ENCODE measurements at regions not wholly inside any gene's neighbourhood (a gene's known extent, or its start where the extent isn't known, plus 50 kb on each side); places are given as distances from the start of the nearest gene placed in this dataset.
"Not testable (repeated sequence)": the region's sequence is repeated elsewhere in the genome, so short reads cannot be mapped to it uniquely, and the experiment has no call there.

DNA sequence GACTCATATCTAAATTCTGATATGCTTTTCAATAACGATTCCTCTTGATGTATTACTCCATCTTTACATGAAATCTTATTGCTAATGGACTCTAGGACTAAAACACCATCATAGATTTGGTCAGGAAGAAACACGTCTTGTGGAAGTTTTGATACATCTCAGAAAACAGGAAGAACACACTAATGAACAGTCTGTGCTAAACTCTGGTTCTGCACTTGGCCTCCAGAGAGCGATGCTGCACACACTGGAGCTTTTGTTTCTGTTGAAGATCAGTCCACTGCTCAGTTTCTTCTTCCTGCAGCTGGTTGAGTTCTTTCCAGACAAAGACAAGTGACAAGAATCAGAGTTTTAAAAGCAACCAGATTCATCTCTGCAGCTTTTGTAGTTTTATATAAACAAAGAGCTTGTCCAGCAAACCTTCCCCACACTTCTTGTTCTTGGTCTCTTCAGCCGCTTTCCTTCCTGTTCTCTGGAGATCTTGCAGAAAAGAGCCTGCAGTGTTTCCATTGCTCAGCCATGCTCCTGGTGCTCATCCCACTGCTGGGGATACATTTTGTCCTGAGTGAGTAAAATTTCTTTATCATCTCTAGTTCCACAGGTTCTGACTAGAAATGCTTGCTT, 229.1 kb upstream of the OR4E1 start:
- Histone ChIP-seq H3K27ac (ENCODE audit: low read depth) (no peak overlapping the region), H3K4me1 (ENCODE audit: insufficient read depth) (no peaks in the 10 kb centered on the region), H3K36me3 (ENCODE audit: insufficient read depth) (no peaks in the 10 kb centered on the region), H3K4me3 (ENCODE audit: low read depth, low read length) (no peak overlapping the region)
- WGBS = 55% methylated on average over 4 of the region's 4 CpGs
- no peak for DNase-seq (ENCODE audit: extremely low spot score)

DNA sequence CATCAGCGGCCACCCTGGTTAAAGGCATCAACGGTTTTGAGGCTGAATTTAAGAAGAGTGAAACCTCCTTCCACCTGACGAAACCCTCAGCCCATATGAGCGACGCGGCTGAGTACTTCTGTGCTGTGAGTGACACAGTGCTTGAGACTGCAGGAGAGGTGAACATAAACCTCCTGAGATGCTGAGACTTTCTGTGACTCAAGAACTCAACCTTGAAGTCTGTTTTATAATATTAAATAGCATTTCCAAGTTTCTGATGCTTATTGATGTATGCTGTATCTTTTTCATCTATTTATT, 221.2 kb upstream of the OR4E1 start:
- H3K36me3 ChIP-seq (ENCODE audit: insufficient read depth); H3K27ac ChIP-seq (ENCODE audit: low read depth); H3K4me1 ChIP-seq (ENCODE audit: insufficient read depth); DNase-seq (ENCODE audit: extremely low spot score); H3K4me3 ChIP-seq (ENCODE audit: low read depth, low read length): not testable (repeated sequence)
- WGBS = 73% methylated on average over 6 of the region's 6 CpGs

DNA sequence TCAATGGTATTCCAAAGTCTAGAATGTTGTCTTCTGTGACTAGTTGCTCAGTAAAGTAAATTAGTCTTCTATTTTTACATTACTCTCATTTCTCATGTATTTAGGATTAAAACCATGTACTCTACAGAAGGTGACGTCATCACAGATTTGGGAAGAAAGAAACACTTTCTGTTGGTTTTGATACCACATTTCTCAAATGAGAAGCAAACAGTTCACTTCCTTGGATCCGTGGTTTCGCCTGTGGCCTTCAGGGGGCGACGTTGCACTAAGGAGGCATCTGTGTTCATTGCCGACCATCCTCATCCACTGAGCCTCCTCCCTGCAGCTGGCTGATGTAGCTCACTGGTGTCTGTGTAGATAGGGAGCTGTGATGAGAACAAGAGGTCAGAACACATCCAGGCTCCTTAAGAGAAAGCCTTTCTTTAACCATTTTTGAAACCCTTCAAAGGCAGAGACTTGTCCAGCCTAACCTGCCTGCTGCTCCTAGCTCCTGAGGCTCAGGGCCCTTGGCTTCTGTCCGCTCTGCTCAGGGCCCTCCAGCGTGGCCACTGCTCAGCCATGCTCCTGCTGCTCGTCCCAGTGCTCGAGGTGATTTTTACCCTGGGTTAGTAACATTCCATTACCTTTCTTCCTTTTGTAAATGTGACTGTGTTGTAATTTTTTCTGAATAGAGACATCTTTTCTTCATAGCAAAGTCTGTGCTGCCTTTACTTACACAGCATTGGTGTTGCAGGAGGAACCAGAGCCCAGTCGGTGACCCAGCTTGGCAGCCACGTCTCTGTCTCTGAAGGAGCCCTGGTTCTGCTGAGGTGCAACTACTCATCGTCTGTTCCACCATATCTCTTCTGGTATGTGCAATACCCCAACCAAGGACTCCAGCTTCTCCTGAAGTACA, 220.6 kb upstream of the OR4E1 start:
- DNase-seq (ENCODE audit: extremely low spot score) = no peak
- no peaks in the 10 kb centered on the region for H3K4me1 ChIP-seq (ENCODE audit: insufficient read depth)
- H3K36me3 ChIP-seq (ENCODE audit: insufficient read depth) = no peaks in the 10 kb centered on the region
- 44% methylated on average over 13 of the region's 13 CpGs for WGBS
- H3K27ac ChIP-seq (ENCODE audit: low read depth) = no peak overlapping the region
- H3K4me3 ChIP-seq (ENCODE audit: low read depth, low read length) = no peak overlapping the region

DNA sequence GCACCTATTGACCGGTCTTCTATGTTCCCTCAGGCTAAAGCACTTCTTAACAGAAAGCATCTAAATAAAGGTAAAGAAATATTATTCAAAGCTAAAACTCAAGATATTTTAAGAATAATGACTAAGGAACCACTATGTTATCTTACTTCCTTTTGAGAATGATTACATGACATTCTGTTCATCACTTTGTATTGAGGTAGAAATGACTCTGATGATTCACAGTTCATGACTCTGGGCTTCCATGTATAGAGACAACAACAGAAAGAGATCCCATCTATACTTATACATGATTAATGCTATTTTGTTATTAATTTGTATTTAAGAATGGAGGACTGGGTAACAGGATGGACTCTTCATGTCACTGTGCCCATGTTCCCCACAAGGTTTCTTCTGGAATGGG, 218.3 kb upstream of the OR4E1 start:
- DNase-seq (ENCODE audit: extremely low spot score) = no peak
- WGBS = 92% methylated on average over 1 of the region's 1 CpG
- H3K27ac ChIP-seq (ENCODE audit: low read depth) = no peak overlapping the region
- H3K36me3 ChIP-seq (ENCODE audit: insufficient read depth) = no peaks in the 10 kb centered on the region
- H3K4me1 ChIP-seq (ENCODE audit: insufficient read depth) = no peaks in the 10 kb centered on the region
- no peak overlapping the region for H3K4me3 ChIP-seq (ENCODE audit: low read depth, low read length)

DNA sequence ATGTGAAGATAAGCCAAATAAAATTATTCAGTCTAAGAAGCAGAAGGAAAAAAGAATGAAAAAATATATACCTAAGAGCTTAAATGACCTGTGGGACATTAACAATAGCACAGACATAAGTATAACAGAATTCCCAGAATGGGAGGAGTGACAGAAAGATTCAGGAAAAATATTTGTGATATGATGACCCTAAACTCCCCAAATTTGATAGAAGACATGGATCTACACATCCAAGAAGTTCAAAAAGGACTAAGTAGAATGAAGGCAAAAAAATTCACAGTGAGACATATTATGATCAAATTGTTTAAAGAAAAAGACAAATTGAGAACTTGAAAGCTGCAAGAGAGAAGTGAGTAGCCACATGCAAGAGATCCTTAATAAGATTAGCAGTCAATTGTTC, 211.4 kb upstream of the OR4E1 start:
- Histone ChIP-seq H3K36me3 (ENCODE audit: insufficient read depth) (no peaks in the 10 kb centered on the region), H3K27ac (ENCODE audit: low read depth) (no peak overlapping the region), H3K4me1 (ENCODE audit: insufficient read depth) (no peaks in the 10 kb centered on the region), H3K4me3 (ENCODE audit: low read depth, low read length) (no peak overlapping the region)
- no peak for DNase-seq (ENCODE audit: extremely low spot score)

DNA sequence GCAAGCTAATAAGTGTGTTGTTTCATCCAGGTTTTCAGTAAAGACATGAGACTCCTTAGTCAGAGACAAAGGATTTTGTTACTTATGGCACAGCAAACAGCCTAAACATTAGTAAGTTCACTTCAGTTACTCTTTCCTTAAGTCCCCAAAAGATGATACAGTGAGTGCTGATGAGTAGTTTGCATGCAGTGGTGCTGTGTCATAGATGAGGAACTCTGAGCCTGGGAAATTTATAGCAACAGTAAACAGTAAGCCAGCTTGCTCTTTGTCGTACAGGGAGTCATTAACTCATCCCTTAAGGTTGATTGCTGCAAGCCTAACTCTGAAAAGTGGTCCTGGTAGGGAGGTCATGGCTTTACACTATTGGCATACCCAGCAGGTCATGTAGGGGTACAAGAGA, 208.6 kb upstream of the OR4E1 start:
- DNase-seq (ENCODE audit: extremely low spot score) = no peak
- no peaks in the 10 kb centered on the region for H3K36me3 ChIP-seq (ENCODE audit: insufficient read depth)
- no peak overlapping the region for H3K27ac ChIP-seq (ENCODE audit: low read depth)
- no peak overlapping the region for H3K4me3 ChIP-seq (ENCODE audit: low read depth, low read length)
- H3K4me1 ChIP-seq (ENCODE audit: insufficient read depth) = no peaks in the 10 kb centered on the region
- WGBS = 13% methylated on average over 1 of the region's 1 CpG

DNA sequence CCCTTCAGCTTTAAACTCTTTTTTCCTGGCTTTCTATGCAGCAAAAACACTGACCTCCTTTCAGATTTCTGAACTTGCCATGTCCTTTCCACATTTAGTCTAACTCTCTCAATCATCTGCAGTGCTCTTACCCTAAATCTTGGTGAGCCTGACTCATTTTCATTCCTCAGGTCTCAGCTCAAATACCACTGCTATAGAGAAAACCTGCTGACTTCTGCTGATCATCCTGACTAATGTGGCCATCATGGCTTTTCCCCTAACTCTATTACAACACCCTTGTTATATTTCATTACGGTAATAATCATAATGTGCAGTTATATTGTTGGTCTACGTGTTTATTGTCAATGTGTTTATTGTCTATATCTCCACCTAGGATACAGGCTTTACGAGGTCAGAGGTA, 207.3 kb upstream of the OR4E1 start:
- WGBS = 42% methylated on average over 3 of the region's 3 CpGs
- Histone ChIP-seq H3K36me3 (ENCODE audit: insufficient read depth) (no peaks in the 10 kb centered on the region), H3K4me3 (ENCODE audit: low read depth, low read length) (no peak overlapping the region), H3K27ac (ENCODE audit: low read depth) (no peak overlapping the region), H3K4me1 (ENCODE audit: insufficient read depth) (no peaks in the 10 kb centered on the region)
- no peak for DNase-seq (ENCODE audit: extremely low spot score)

DNA sequence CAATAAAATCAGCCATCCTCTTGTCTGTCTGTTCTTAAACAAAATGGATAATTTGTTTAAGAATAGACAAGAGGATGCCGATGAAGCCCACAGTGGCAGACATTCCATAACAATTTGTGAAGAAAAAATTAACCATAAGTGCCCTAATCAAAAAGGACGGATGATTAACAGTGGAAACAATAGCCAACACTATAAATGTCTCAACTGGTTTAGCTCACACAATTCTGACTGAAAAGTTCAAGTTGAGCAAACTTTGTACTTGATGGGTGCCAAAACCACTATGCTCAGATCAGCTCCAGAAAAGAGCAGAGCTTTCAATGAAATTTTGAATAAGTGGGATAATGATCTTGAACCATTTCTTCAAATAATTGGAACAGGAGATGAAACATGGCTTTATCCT, 202.2 kb upstream of the OR4E1 start:
- Histone ChIP-seq H3K27ac (ENCODE audit: low read depth) (no peak overlapping the region), H3K4me3 (ENCODE audit: low read depth, low read length) (no peak overlapping the region), H3K36me3 (ENCODE audit: insufficient read depth) (no peaks in the 10 kb centered on the region), H3K4me1 (ENCODE audit: insufficient read depth) (no peaks in the 10 kb centered on the region)
- no peak for DNase-seq (ENCODE audit: extremely low spot score)
- 73% methylated on average over 2 of the region's 2 CpGs for WGBS

DNA sequence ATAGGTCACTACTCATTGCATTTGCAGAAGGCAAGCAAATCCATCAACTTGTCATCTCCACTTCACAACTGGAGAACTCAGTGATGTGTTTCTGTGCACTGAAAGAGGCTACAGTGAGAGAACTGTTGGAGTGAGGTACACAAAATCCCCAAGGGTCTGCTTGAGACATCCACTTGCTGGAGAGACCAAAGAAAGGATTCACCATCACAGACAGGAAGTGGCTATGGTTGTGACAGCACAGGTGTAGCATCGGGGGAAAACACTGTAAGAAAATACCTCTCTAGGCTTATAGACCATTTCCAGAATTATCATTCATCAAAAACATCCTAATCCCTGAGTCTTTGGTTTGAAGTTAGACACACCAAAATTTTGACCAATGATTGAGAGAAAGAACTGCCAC, 201.3 kb upstream of the OR4E1 start:
- no peaks in the 10 kb centered on the region for H3K4me1 ChIP-seq (ENCODE audit: insufficient read depth)
- H3K27ac ChIP-seq (ENCODE audit: low read depth) = no peak overlapping the region
- H3K36me3 ChIP-seq (ENCODE audit: insufficient read depth) = no peaks in the 10 kb centered on the region
- H3K4me3 ChIP-seq (ENCODE audit: low read depth, low read length) = no peak overlapping the region
- WGBS = 80% methylated on average over 1 of the region's 1 CpG
- no peak for DNase-seq (ENCODE audit: extremely low spot score)

DNA sequence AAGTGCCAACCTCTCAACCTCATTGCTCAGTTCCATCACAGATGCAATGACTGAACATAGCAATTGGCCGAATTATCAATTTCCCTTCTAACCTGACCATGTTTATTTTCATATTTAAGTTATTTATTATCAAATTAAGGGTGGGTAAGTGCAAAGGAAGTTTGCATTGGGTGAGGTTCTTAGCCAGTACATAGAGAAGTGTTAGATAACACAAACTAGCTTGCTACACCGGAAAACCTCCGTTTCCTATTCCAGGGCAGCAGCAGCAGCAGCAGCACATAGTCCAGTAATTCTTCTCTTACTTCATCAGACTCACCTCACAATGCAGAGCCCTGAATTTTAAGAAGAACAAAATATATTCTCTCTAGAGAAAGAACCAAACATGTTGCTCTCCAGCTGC, 200.5 kb upstream of the OR4E1 start:
- H3K27ac ChIP-seq (ENCODE audit: low read depth) = no peak overlapping the region
- no peaks in the 10 kb centered on the region for H3K4me1 ChIP-seq (ENCODE audit: insufficient read depth)
- DNase-seq (ENCODE audit: extremely low spot score) = no peak
- H3K36me3 ChIP-seq (ENCODE audit: insufficient read depth) = no peaks in the 10 kb centered on the region
- H3K4me3 ChIP-seq (ENCODE audit: low read depth, low read length) = no peak overlapping the region
- WGBS = 79% methylated on average over 3 of the region's 3 CpGs

DNA sequence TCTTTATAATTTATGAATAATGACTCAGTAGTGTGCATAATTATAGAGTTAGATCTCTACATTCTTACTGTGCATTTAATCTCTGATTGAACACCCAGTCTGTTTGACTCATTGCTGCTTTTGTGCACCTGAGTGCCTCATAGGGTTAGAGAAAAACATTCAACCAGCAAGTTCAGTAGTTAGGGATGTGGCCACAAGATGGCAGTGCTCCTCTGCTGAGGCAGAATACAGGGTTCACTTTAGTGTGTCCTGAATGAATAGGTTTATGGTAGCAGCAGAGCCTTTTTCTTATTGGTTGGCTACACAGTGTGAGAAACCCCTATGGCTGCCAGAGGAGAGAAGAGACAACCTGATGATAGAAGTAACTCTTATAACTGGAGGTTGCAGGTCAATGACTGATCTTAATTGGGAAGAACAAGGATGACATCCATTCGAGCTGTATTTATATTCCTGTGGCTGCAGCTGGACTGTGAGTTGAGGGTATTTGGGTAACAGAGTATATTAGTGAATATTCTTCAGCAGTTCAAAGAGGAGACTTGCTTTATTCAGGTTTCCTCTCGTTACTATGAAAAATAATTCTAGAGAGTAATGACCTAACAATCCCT, 194.9 kb upstream of the OR4E1 start:
- DNase-seq (ENCODE audit: extremely low spot score) = no peak
- Histone ChIP-seq H3K4me3 (ENCODE audit: low read depth, low read length) (no peak overlapping the region), H3K27ac (ENCODE audit: low read depth) (no peak overlapping the region), H3K4me1 (ENCODE audit: insufficient read depth) (no peaks in the 10 kb centered on the region), H3K36me3 (ENCODE audit: insufficient read depth) (no peaks in the 10 kb centered on the region)
- WGBS = 60% methylated on average over 2 of the region's 2 CpGs

DNA sequence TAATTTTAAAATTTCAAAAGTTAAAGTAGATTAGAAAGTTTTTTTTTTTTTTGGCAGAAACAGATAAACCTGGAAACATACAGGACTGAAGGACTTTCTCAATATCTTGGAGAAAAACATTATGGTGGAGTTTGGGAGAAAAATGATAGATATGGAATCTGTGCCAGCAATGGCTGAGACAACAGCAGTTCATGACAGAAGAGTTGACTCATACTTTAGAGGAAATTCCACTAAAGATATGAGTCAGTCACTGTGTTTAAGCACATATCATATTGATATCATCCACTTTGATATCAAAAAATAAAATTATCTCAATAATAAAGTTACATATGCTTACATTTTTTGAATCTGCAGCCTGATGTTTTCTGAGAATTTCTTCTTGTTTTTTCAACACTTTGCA, 193.9 kb upstream of the OR4E1 start:
- DNase-seq (ENCODE audit: extremely low spot score) = no peak
- Histone ChIP-seq H3K36me3 (ENCODE audit: insufficient read depth) (no peaks in the 10 kb centered on the region), H3K4me3 (ENCODE audit: low read depth, low read length) (no peak overlapping the region)

DNA sequence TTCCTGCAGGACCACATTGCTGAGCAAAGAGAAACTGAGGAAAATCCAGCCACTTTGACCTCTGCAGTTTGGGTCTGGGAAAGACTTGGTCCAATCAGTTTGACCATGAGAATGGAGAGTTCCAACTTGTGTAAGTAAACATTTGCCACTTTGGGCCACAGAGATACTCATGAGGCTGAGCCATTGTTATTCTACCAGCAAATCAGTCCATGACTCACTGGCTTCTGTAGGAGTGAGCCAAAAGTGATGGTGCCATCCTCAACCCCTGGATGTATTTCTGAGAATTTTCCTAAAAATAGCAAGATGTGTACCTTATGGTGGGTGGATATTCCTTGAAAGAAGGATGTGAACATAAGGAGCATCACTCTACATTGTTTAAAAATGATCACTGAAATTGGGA, 192.9 kb upstream of the OR4E1 start:
- Histone ChIP-seq H3K27ac (ENCODE audit: low read depth) (no peak overlapping the region), H3K4me1 (ENCODE audit: insufficient read depth) (no peaks in the 10 kb centered on the region), H3K36me3 (ENCODE audit: insufficient read depth) (no peaks in the 10 kb centered on the region), H3K4me3 (ENCODE audit: low read depth, low read length) (no peak overlapping the region)
- DNase-seq (ENCODE audit: extremely low spot score) = no peak

More for the DNA sequence above, 193.9 kb upstream of the OR4E1 start:
- no peak overlapping the region for H3K27ac ChIP-seq (ENCODE audit: low read depth)
- no peaks in the 10 kb centered on the region for H3K4me1 ChIP-seq (ENCODE audit: insufficient read depth)

DNA sequence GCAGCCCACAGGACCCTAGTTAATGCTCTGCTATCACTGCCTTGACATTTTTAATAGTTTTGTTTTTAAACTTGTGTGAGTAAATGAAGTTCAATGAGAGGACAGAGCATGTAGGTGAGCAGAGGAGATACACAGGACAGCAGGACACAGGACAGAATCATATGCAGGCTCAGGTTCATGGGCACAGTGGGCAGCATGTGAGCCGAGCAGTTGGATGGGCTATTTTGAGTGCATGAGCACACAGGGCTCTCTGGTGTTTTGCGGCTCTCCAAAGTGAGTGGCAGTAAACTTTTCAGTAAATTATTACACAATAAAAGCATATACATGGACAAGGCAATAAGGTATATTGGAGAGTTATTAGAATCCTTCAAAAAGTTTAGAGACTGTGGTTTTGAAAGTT, 189.7 kb upstream of the OR4E1 start:
- Histone ChIP-seq H3K36me3 (ENCODE audit: insufficient read depth) (no peaks in the 10 kb centered on the region), H3K4me1 (ENCODE audit: insufficient read depth) (no peaks in the 10 kb centered on the region), H3K27ac (ENCODE audit: low read depth) (no peak overlapping the region), H3K4me3 (ENCODE audit: low read depth, low read length) (no peak overlapping the region)
- 54% methylated on average over 2 of the region's 2 CpGs for WGBS
- no peak for DNase-seq (ENCODE audit: extremely low spot score)

All from urinary bladder (tissue), 3 donors.